DOHH2 (cell line): ENCODE measurements at regions not wholly inside any gene's neighbourhood (a gene's known extent, or its start where the extent isn't known, plus 50 kb on each side); places are given as distances from the start of the nearest gene placed in this dataset.

ENCODE experiments used
- EZH2phosphoT487 ChIP-seq: fragments of 200-600 bp; sonication (generic); IDR thresholded peaks from 2 replicates; pipeline ENCODE4 v1.6.1; 2017; ENCODE audit warnings: borderline replicate concordance, mild to moderate bottlenecking, antibody characterized with exemption, low read length, moderate library complexity, mixed read lengths
- TF ChIP-seq, protein P1 (sequence below): fragments of 200-600 bp; sonication (generic); IDR thresholded peaks from one replicate; pipeline ENCODE4 v1.5.1; 2014; ENCODE audit warnings: antibody characterized with exemption, mild to moderate bottlenecking, low read depth, low read length; ENCODE audit not compliant: poor library complexity, severe bottlenecking

DNA sequence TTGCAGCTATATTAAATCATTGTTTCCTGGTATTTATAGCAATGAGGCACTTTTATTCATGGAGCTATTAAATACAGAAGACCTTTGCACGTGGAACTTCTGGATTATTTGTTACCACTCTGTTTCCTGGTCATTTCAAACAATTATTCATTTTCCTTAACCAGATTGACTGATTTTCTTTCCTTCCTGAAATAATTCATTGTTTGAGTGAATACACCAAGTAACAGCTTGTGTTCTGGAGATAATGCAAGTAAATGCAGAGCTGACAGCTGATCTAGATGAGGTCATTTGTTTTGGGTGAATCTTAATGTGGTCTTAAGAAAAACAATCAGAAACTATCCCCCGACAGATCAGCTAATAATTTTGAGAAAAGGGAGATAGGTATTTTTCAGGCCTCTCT, 497.7 kb downstream of the KIF20B start:
- TF ChIP-seq, protein P1, sequence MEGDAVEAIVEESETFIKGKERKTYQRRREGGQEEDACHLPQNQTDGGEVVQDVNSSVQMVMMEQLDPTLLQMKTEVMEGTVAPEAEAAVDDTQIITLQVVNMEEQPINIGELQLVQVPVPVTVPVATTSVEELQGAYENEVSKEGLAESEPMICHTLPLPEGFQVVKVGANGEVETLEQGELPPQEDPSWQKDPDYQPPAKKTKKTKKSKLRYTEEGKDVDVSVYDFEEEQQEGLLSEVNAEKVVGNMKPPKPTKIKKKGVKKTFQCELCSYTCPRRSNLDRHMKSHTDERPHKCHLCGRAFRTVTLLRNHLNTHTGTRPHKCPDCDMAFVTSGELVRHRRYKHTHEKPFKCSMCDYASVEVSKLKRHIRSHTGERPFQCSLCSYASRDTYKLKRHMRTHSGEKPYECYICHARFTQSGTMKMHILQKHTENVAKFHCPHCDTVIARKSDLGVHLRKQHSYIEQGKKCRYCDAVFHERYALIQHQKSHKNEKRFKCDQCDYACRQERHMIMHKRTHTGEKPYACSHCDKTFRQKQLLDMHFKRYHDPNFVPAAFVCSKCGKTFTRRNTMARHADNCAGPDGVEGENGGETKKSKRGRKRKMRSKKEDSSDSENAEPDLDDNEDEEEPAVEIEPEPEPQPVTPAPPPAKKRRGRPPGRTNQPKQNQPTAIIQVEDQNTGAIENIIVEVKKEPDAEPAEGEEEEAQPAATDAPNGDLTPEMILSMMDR = no peak
- TF ChIP-seq EZH2phosphoT487 = no peak
